ENCODE measurements at regions not wholly inside any gene's neighbourhood (a gene's known extent, or its start where the extent isn't known, plus 50 kb on each side); places are given as distances from the start of the nearest gene placed in this dataset.

GRCh38 chr11:114977651-114978050, 299.3 kb downstream of the NXPE2 start:
- Histone ChIP-seq H3K4me1 (no peaks in the 10 kb centered on the region), H3K9me3 (no peaks in the 10 kb centered on the region), H3K27ac (no peak overlapping the region), H3K27me3 (ENCODE audit: insufficient read depth in 3 of 3, low read length in 2 of 3) (no peaks in the 10 kb centered on the region), H3K36me3 (ENCODE audit: insufficient read depth in 1 of 2, low read depth in 1 of 2) (no peaks in the 10 kb centered on the region), H3K4me3 (no peak overlapping the region)
- no peak for DNase-seq
- intact Hi-C loops (cut with DNase I) = no loop called here
- ATAC-seq = no peak
- TF ChIP-seq CTCF (IDR thresholded peaks at IDR 0.05) = no peak
- 32 to 38% (median 33%) methylated on average over 4 of the region's 4 CpGs for WGBS, 3 donors

GRCh38 chr11:114982141-114982540, 303.8 kb downstream of the NXPE2 start:
- Histone ChIP-seq H3K27ac (no peak overlapping the region), H3K27me3 (ENCODE audit: insufficient read depth in 3 of 3, low read length in 2 of 3) (no peaks in the 10 kb centered on the region), H3K4me1 (no peaks in the 10 kb centered on the region), H3K36me3 (ENCODE audit: insufficient read depth in 1 of 2, low read depth in 1 of 2) (no peaks in the 10 kb centered on the region), H3K9me3 (no peaks in the 10 kb centered on the region), H3K4me3 (no peak overlapping the region)
- WGBS, 3 donors = 41 to 73% (median 65%) methylated on average over 1 of the region's 1 CpG
- TF ChIP-seq CTCF (IDR thresholded peaks at IDR 0.05) = no peak
- DNase-seq (no peak), ATAC-seq (no peak)
- intact Hi-C loops (cut with DNase I) = no loop called here

GRCh38 chr11:114984611-114985163, 306.4 kb downstream of the NXPE2 start:
- intact Hi-C loops (cut with DNase I) = no loop called here
- no peaks in the 10 kb centered on the region for H3K9me3 ChIP-seq

GRCh38 chr11:114986365-114986764, 308.0 kb downstream of the NXPE2 start:
- Histone ChIP-seq H3K27ac (no peak overlapping the region), H3K4me1 (no peaks in the 10 kb centered on the region), H3K36me3 (ENCODE audit: insufficient read depth in 1 of 2, low read depth in 1 of 2) (no peaks in the 10 kb centered on the region), H3K4me3 (no peak overlapping the region), H3K27me3 (ENCODE audit: insufficient read depth in 3 of 3, low read length in 2 of 3) (no peaks in the 10 kb centered on the region), H3K9me3 (no peaks in the 10 kb centered on the region)
- no peak for TF ChIP-seq CTCF (IDR thresholded peaks at IDR 0.05)
- ATAC-seq (no peak), DNase-seq (no peak)
- intact Hi-C loops (cut with DNase I) = no loop called here
- 76 to 92% (median 91%) methylated on average over 6 of the region's 6 CpGs for WGBS, 3 donors

More at GRCh38 chr11:114984611-114985163, 306.4 kb downstream of the NXPE2 start:
- 73 to 75% (median 75%) methylated on average over 9 of the region's 9 CpGs for WGBS, 3 donors
- Histone ChIP-seq H3K36me3 (ENCODE audit: insufficient read depth in 1 of 2, low read depth in 1 of 2) (no peaks in the 10 kb centered on the region), H3K4me3 (no peak overlapping the region), H3K27ac (no peak overlapping the region), H3K4me1 (no peaks in the 10 kb centered on the region), H3K27me3 (ENCODE audit: insufficient read depth in 3 of 3, low read length in 2 of 3) (no peaks in the 10 kb centered on the region)
- no peak for DNase-seq
- no peak for TF ChIP-seq CTCF (IDR thresholded peaks at IDR 0.05)
- no peak for ATAC-seq

- no peaks in the 10 kb centered on the region for H3K27me3 ChIP-seq (ENCODE audit: insufficient read depth in 3 of 3, low read length in 2 of 3)
- 52 to 56% (median 54%) methylated on average over 10 of the region's 10 CpGs for WGBS, 3 donors
- no peak for DNase-seq
- no peak for ATAC-seq
- no peak overlapping the region for H3K4me3 ChIP-seq
- H3K4me1 ChIP-seq = no peaks in the 10 kb centered on the region
- intact Hi-C loops (cut with DNase I) = no loop called here
- H3K9me3 ChIP-seq = no peaks in the 10 kb centered on the region
- no peak for TF ChIP-seq CTCF (IDR thresholded peaks at IDR 0.05)
- H3K27ac ChIP-seq = no peak overlapping the region
- no peaks in the 10 kb centered on the region for H3K36me3 ChIP-seq (ENCODE audit: insufficient read depth in 1 of 2, low read depth in 1 of 2)
Observed at GRCh38 chr11:114987186-114987760, 308.9 kb downstream of the NXPE2 start.

Measured in psoas muscle (tissue), 7 donors.